ENCODE measurements at regions not wholly inside any gene's neighbourhood (a gene's known extent, or its start where the extent isn't known, plus 50 kb on each side); places are given as distances from the start of the nearest gene placed in this dataset.
"Not testable (repeated sequence)": the region's sequence is repeated elsewhere in the genome, so short reads cannot be mapped to it uniquely, and the experiment has no call there.

- CTCF ChIA-PET = no interaction called here
- no peak for DNase-seq (ENCODE audit: low spot score)
- H3K27ac ChIP-seq = no peak overlapping the region
- no peak for TF ChIP-seq CTCF (conservative IDR thresholded peaks at IDR 0.05; ENCODE audit: low read depth)
- POLR2A ChIA-PET (ENCODE audit: low non-redundant PET) = no interaction called here
Measured at GRCh38 chrX:93468075-93468474, 205.3 kb downstream of the NAP1L3 start.

GRCh38 chrX:93466383-93466782 lies 207.0 kb downstream of the NAP1L3 start:
- no peak for TF ChIP-seq CTCF (conservative IDR thresholded peaks at IDR 0.05; ENCODE audit: low read depth)
- CTCF ChIA-PET = no interaction called here

GRCh38 chrX:93461060-93461459 lies 212.3 kb downstream of the NAP1L3 start:
- ChIA-PET POLR2A (ENCODE audit: low non-redundant PET) (no interaction called here), CTCF (no interaction called here)
- no peak for TF ChIP-seq CTCF (conservative IDR thresholded peaks at IDR 0.05; ENCODE audit: low read depth)
- H3K27ac ChIP-seq = no peak overlapping the region
- no peak for DNase-seq (ENCODE audit: low spot score)

More at GRCh38 chrX:93466383-93466782, 207.0 kb downstream of the NAP1L3 start:
- H3K27ac ChIP-seq = no peak overlapping the region
- no peak for DNase-seq (ENCODE audit: low spot score)
- POLR2A ChIA-PET (ENCODE audit: low non-redundant PET) = no interaction called here

- TF ChIP-seq CTCF (conservative IDR thresholded peaks at IDR 0.05; ENCODE audit: low read depth) = no peak
- POLR2A ChIA-PET (ENCODE audit: low non-redundant PET) = no interaction called here
Measured at GRCh38 chrX:93454509-93454908, 218.9 kb downstream of the NAP1L3 start.

GRCh38 chrX:93434721-93435120 lies 238.7 kb downstream of the NAP1L3 start:
- H3K27ac ChIP-seq; POLR2A ChIA-PET (ENCODE audit: low non-redundant PET); DNase-seq (ENCODE audit: low spot score): not testable (repeated sequence)
- CTCF ChIA-PET = interaction anchor here (0.6 kb wide), 1 partner anchor 321 kb away, joined by 3 read pairs; no protein-coding TSS in a partner anchor

More at GRCh38 chrX:93454509-93454908, 218.9 kb downstream of the NAP1L3 start:
- DNase-seq (ENCODE audit: low spot score) = no peak
- H3K27ac ChIP-seq = no peak overlapping the region
- CTCF ChIA-PET = no interaction called here

- H3K27ac ChIP-seq = no peak overlapping the region
- ChIA-PET POLR2A (ENCODE audit: low non-redundant PET) (no interaction called here), CTCF (no interaction called here)
- TF ChIP-seq CTCF (conservative IDR thresholded peaks at IDR 0.05; ENCODE audit: low read depth) = no peak
- no peak for DNase-seq (ENCODE audit: low spot score)
Measured at GRCh38 chrX:93428497-93428896, 244.9 kb downstream of the NAP1L3 start.

- TF ChIP-seq CTCF (conservative IDR thresholded peaks at IDR 0.05; ENCODE audit: low read depth) = 0 out of 2 replicates have a peak, but pooled peaks have one; percentile 19
- ChIA-PET CTCF (interaction anchor here (0.6 kb wide), 2 partner anchors 76 to 1522 kb away, joined by 3 to 4 read pairs; no protein-coding TSS in a partner anchor), POLR2A (ENCODE audit: low non-redundant PET) (no interaction called here)
- peak; percentile 1 for DNase-seq (ENCODE audit: low spot score)
- H3K27ac ChIP-seq = no peak overlapping the region
Measured at GRCh38 chrX:93422693-93423092, 250.7 kb downstream of the NAP1L3 start.
